Hematopoietic multipotent progenitor cell treated with erythropoietin and hydrocortisone succinate and interleukin-3 and kit ligand, for 4 days (in vitro differentiated cells): ENCODE measurements at regions not wholly inside any gene's neighbourhood (a gene's known extent, or its start where the extent isn't known, plus 50 kb on each side); places are given as distances from the start of the nearest gene placed in this dataset.
"Not testable (repeated sequence)": the region's sequence is repeated elsewhere in the genome, so short reads cannot be mapped to it uniquely, and the experiment has no call there.

Source experiments
- DNase-seq: peaks from one replicate; pipeline ENCODE4 v3.0.0-alpha.2; 2015

DNA sequence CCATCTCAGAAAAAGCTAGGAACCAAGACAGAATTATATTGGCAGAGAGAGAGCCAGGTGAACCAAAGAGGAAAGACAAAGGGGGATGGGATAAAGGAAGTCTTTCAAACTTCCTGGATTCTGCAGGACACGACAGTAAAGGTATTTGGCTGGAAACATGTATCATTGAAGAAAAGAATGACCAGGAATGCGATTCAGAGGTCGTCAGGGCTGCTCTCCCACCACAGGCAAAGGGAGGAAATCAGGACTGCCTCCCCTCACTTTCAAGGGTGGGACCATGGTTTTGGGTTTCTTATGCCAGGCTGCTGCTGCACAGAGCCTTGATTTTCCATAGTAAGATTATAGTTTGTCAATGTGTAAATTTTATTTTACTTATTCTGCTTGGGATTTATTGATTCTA is 848.8 kb downstream of the BRINP3 start:
- DNase-seq, result no peak

GRCh38 chr1:189633658-189634057 is 844.0 kb downstream of the BRINP3 start:
- no peak for DNase-seq

GRCh38 chr1:189637041-189637440 is 840.6 kb downstream of the BRINP3 start:
- DNase-seq, result no peak

DNA sequence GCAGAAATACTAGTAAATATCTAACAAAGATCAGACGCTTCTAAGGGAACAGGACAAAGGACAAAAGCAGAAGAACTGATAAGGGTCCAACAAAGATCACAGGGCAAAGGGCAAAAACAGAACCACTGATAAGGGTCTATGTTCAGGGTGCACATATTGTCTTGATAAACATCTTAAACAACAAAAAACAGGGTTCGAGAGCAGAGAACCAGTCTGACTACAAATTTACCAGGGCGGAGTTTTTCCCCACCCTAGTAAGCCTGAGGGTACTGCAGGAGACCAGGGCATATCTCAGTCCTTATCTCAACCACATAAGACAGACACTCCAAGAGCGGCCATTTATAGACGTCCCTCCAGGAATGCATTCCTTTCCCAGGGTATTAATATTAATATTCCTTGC is 833.5 kb downstream of the BRINP3 start:
- not testable (repeated sequence) for DNase-seq

DNA sequence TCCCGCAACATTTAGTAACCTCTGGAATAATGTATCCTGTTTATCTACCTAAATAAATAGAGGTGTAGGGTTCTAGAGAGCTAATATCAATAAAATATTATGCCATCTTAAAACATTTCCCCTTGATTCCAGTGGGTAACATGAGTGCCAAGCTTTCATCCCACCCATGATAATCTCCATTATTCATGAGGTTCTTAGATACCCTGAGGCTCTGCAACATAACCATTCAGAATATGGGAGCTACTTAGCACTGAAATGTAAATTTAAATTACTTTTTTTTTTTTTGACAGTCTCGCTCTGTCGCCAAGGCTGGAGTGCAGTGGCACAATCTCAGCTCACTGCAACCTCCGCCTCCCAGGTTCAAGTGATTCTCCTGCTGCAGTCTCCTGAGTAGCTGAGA is 832.7 kb downstream of the BRINP3 start:
- no peak for DNase-seq

GRCh38 chr1:189646066-189646465 is 831.6 kb downstream of the BRINP3 start:
- DNase-seq, result no peak

DNA sequence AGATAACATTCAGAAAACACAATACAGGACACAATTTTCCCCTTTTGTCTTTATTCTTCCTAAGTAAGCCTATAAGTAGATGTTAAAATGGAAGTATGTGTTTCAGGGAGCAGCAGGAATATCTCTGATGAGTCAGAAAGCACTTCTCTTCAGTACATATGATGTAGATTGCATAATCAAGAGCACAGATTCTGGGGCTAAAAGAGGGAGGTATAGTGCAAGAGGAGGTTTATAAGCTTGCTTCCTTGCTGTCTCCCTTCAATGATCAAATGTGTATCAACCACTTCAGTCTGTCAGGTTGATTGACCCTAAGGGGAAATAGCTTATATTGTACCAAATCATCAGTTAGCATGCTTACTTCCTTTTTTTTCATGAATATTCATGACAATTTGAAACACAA is 822.8 kb downstream of the BRINP3 start:
- no peak for DNase-seq

DNA sequence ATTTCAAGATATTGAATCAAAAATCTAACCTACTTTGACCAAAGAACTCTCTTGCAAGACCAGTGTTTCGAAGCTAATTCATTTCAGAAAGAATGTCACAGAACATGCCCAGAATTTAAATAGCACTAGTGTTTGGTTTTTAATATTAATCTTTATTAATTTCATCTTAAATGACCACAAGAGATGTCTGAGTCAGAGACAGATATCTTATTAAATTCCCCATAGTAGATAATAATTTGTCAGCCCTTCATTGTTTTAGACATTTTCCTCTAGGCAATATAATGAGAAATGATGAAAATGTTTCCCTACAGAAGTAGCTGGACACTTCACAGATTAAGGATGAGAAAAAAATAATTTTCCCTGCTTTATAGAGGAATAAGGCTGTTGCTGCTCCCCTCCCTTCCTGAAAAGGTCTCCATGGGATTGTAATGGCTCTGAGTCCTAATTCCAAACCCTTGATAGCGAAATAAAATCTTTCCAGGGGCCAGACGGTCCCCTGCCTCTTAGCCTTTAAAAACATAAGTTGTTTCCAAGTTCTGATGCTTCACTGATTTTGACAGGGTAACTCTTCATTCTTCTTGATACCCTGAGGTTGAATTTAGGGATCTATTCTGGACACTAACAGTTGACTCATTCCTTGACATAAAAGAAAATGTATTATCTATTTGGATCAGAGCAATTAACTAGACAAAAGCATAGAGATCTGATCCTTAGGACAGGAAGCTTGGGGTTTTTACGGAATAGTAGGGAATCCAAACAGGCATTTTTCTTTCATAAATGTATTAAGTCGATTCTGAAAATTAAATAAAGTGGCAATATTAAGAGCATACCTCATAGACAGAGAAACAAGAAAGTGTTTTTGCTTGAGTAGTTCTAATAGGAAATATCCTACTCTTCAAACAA is 820.8 kb downstream of the BRINP3 start:
- no peak for DNase-seq

- DNase-seq, result no peak
Measured at GRCh38 chr1:189657715-189658114, 819.9 kb downstream of the BRINP3 start.

DNA sequence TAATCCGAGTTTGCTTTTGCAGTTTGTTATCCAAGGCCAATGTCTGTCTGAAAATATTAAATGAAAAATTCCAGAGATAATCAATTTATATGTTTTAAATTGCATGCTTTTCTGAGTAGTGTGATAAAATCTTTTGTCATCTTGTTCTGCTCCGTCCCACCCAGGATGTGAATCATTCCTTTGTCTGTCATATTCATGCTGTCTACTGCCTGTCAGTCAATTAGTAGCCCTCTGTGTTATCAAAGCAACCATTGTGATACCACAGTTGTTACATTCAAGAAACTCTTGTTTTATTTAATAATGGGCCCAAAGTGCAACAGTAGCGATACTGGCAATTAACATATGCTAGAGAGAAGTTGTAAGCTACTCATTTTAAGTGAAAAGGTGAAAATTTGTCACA is 819.3 kb downstream of the BRINP3 start:
- DNase-seq, result no peak

- no peak for DNase-seq
Measured at GRCh38 chr1:189659731-189660130, 817.9 kb downstream of the BRINP3 start.

- no peak for DNase-seq
Measured at GRCh38 chr1:189662190-189662589, 815.5 kb downstream of the BRINP3 start.

DNA sequence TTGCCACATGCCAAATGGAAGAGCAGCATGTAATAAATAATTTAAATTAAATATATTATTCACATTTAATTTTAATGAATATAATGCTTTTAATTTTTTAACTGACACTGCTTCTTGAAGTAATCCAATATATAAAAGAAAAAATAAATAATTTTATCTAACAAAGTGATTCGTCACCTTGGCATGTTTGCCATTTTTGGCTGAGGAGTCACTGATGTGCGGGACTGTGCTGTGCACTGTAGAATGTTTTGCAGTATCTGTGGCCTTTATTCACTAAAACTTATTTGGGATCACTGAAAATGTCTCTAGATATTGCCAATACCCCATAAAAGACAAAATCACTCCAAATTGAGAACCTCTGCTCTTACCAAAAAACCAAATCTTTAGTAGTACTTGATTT is 807.8 kb downstream of the BRINP3 start:
- no peak for DNase-seq

DNA sequence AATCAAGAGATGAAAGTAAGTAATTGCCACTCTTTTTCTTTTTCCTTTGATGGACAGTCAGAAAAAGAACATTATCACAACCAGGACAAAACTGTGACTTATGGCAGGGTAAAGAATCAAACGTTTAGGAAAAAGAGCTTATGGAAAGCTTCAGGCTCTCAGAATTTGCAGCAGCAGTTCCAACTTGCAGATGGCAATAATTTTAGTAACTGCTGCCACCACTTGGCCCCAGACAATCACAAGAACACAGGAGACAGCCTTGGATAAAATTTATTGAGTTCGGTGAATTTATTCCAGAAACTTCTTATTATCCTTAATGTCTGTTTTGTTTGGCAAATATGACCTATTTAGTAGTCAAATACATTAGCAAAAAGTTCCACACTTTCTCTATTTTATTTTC is 804.4 kb downstream of the BRINP3 start:
- no peak for DNase-seq

GRCh38 chr1:189675712-189676244 is 801.9 kb downstream of the BRINP3 start:
- no peak for DNase-seq

- DNase-seq, result no peak
Measured at GRCh38 chr1:189678779-189679178, 798.9 kb downstream of the BRINP3 start.

GRCh38 chr1:189681252-189681919 is 796.3 kb downstream of the BRINP3 start:
- DNase-seq, result no peak

GRCh38 chr1:189682591-189682990 is 795.1 kb downstream of the BRINP3 start:
- no peak for DNase-seq

- DNase-seq, result no peak
Measured at GRCh38 chr1:189686288-189686687, 791.4 kb downstream of the BRINP3 start.

DNA sequence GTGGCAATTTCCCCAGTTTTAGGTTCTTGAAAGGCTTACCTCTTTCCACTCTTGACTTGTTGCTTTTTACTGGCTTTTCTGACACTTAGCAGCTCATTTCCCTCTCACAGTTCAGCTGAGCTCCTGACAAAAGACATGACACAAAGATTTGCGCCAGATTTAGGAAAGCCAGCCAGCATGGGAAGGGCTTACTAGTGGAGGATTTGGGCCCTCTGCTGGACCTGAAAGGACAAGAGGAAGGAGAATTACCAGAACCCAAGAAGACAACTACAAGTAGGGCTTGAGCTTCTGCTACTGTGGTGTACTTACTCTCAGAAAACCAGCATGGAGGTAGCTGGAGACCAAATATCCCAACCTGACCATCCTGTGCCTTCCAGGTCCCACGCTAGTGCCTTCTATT is 784.5 kb downstream of the BRINP3 start:
- DNase-seq, result no peak

- DNase-seq, result no peak
Measured at GRCh38 chr1:189696297-189696696, 781.4 kb downstream of the BRINP3 start.

- DNase-seq, result no peak
Measured at GRCh38 chr1:189697113-189697512, 780.6 kb downstream of the BRINP3 start.

- DNase-seq, result no peak
Measured at GRCh38 chr1:189701606-189702005, 776.1 kb downstream of the BRINP3 start.

GRCh38 chr1:189706594-189706993 is 771.1 kb downstream of the BRINP3 start:
- DNase-seq, result no peak
